Muscle layer of duodenum (tissue), 2 donors: ENCODE measurements at regions not wholly inside any gene's neighbourhood (a gene's known extent, or its start where the extent isn't known, plus 50 kb on each side); places are given as distances from the start of the nearest gene placed in this dataset.
"Not testable (repeated sequence)": the region's sequence is repeated elsewhere in the genome, so short reads cannot be mapped to it uniquely, and the experiment has no call there.

Experiments used
- H3K27ac ChIP-seq: one replicate; pipeline ENCODE4 v1.7.0; 2013; ENCODE audit warnings: mild to moderate bottlenecking, low read length
- H3K27me3 ChIP-seq: one replicate; pipeline ENCODE4 v1.7.0; 2013; ENCODE audit warnings: low read depth, mild to moderate bottlenecking, control low read depth, low read length
- H3K36me3 ChIP-seq, 2 donors: one replicate each; pipeline ENCODE4 v1.7.0; 2013; ENCODE audit warnings: low read length in 2 of 2, control low read depth in 1 of 2, mild to moderate bottlenecking in 1 of 2; ENCODE audit not compliant: insufficient read depth in 2 of 2, control insufficient read depth in 1 of 2
- H3K4me1 ChIP-seq, 2 donors: one replicate each; pipeline ENCODE4 v1.7.0; 2013; ENCODE audit warnings: low read length in 2 of 2, mild to moderate bottlenecking in 2 of 2, control low read depth in 1 of 2, moderate library complexity in 1 of 2; ENCODE audit not compliant: insufficient read depth in 2 of 2, control insufficient read depth in 1 of 2
- H3K4me3 ChIP-seq, 2 donors: one replicate each; pipeline ENCODE4 v1.7.0; 2013; ENCODE audit warnings: low read length in 2 of 2, low read depth in 1 of 2, mild to moderate bottlenecking in 1 of 2
- H3K9me3 ChIP-seq, 2 donors: one replicate each; pipeline ENCODE4 v1.7.0; 2013; ENCODE audit warnings: low read length in 2 of 2, control low read depth in 1 of 2, mild to moderate bottlenecking in 1 of 2; ENCODE audit not compliant: control insufficient read depth in 1 of 2
- donor health status: healthy.

DNA sequence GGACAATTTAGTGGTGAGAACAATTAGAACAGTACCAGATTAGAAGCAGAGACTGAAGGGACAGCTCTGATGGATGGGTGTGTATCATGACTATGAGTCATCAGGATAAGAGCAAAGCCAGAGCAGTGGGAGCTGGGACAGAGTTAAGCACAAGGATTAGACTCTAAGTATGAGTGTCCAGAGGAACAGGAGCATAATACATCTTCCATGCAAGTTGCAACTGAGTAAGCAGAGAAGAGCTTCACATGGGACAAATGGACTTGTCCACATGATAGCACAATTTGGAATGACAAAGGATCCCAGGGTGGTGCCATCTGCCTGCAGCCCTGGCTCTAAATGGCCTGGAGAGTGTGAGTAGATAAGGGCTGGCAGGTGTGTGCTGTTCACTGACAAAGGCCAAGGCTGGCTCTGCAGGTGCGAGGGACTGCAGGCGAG, 226.4 kb upstream of the CAND1 start:
- no peaks in the 10 kb centered on the region for H3K27me3 ChIP-seq
- H3K4me1 ChIP-seq = peaks cover 0 to 50% of the 10 kb centered on the region in 2 donors
- H3K27ac ChIP-seq = no peak overlapping the region
- no peaks in the 10 kb centered on the region for H3K36me3 ChIP-seq
- no peak overlapping the region for H3K4me3 ChIP-seq
- no peaks in the 10 kb centered on the region for H3K9me3 ChIP-seq

DNA sequence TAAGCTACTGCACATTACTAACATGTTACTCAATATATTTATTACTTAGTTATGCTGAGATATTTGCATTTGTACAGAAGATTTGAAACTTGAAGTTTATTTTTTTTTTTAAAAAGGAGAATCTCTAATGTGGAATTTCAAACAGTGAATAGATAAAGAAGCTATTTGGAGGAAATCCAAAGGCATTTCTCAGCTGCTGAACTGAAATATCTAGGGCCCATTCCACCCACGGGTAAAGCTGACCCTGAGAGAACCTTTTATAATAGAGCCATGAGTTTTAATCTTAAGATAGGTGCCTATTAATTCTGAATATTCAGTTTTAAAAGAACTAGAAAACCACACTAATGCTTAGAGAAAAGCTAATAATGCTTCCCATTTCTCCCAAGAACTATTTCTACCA, 225.4 kb upstream of the CAND1 start:
- H3K36me3 ChIP-seq = no peaks in the 10 kb centered on the region
- no peak overlapping the region for H3K27ac ChIP-seq
- peaks cover 0 to 50% of the 10 kb centered on the region in 2 donors for H3K4me1 ChIP-seq
- no peaks in the 10 kb centered on the region for H3K27me3 ChIP-seq
- no peak overlapping the region for H3K4me3 ChIP-seq
- H3K9me3 ChIP-seq = no peaks in the 10 kb centered on the region

DNA sequence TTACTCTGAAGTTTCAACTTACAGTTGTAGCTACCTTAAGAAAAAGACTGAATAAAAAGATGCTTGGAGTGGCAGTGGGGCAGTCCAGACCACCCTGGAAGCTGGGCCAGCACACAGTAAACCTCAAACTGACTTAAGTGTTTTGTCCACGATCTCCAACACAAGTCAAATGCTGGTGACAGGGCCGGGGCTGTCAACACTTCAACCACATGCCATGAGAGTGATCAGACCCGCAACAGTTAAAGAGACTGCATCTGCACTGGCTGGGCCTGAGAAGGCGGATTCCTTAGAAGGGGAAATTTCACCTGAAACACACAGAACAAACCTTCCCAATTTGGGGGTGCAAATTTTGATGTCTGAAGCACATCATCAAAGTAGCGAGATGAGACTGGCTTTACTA, 223.5 kb upstream of the CAND1 start:
- Histone ChIP-seq H3K27ac (no peak overlapping the region), H3K4me1 (peaks cover 0 to 41% of the 10 kb centered on the region in 2 donors), H3K4me3 (no peak overlapping the region), H3K27me3 (no peaks in the 10 kb centered on the region), H3K36me3 (no peaks in the 10 kb centered on the region), H3K9me3 (no peaks in the 10 kb centered on the region)

DNA sequence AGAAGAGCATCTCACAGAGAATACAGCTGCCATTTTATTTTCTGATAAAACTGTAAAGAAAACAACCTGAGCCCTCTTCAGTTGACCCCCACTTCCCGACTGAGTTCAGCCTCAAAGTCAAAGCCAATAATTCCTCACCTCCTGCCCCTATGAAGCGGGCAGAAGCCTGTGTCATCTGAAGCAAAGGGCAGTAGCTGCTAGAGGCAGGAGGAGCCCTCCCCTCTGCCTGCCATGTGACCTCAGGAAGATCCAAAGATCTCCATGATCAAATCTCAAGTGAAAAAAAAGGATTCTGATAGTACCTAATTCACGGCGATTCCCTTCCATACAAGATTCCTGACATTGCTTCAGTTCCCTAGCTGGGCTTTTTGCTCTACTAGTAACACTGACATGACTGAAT, 223.1 kb upstream of the CAND1 start:
- Histone ChIP-seq H3K36me3 (no peaks in the 10 kb centered on the region), H3K27me3 (no peaks in the 10 kb centered on the region), H3K9me3 (no peaks in the 10 kb centered on the region), H3K4me1 (peaks cover 0 to 41% of the 10 kb centered on the region in 2 donors), H3K27ac (no peak overlapping the region), H3K4me3 (no peak overlapping the region)

DNA sequence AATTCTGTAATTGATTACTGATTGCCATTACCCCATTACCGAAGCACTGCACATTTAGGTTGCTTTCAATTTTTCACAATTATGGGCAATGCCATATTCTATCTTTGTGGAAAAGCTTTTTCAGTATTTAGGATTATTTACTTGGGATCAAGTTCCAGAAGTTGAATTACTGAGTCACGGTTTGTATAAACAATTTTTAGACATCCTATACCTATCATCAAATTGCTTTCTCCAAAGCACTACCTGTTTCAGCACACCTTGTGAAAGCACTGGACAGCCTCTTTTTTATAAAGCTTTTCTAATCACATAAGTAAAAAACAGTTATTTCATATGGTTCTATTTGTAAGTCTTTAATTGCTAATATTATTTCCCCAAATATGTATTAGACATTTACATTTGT, 221.5 kb upstream of the CAND1 start:
- H3K27me3 ChIP-seq = no peaks in the 10 kb centered on the region
- H3K4me1 ChIP-seq = peaks cover 0 to 29% of the 10 kb centered on the region in 2 donors
- H3K4me3 ChIP-seq = no peak overlapping the region
- H3K9me3 ChIP-seq = no peaks in the 10 kb centered on the region
- no peak overlapping the region for H3K27ac ChIP-seq
- no peaks in the 10 kb centered on the region for H3K36me3 ChIP-seq

DNA sequence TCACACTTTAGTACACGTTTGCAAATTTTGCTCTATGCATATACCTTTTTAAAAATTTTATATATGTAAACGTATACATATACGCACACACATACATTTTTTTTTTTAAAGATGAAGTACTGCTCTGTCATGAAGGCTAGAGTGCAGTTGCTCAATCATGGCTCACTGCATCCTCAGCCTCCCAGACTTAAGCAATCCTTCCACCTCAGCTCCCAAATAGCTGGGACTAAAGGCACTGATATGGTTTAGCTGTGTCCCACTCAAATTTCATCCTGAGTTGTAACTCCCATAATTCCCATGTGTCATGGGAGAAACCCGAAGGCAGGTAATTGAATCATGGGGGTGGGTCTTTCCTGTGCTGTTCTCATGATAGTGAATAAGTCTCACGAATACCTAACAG, 220.8 kb upstream of the CAND1 start:
- no peaks in the 10 kb centered on the region for H3K9me3 ChIP-seq
- H3K4me1 ChIP-seq = peaks cover 0 to 22% of the 10 kb centered on the region in 2 donors
- no peaks in the 10 kb centered on the region for H3K27me3 ChIP-seq
- H3K27ac ChIP-seq = no peak overlapping the region
- no peaks in the 10 kb centered on the region for H3K36me3 ChIP-seq
- no peak overlapping the region for H3K4me3 ChIP-seq

DNA sequence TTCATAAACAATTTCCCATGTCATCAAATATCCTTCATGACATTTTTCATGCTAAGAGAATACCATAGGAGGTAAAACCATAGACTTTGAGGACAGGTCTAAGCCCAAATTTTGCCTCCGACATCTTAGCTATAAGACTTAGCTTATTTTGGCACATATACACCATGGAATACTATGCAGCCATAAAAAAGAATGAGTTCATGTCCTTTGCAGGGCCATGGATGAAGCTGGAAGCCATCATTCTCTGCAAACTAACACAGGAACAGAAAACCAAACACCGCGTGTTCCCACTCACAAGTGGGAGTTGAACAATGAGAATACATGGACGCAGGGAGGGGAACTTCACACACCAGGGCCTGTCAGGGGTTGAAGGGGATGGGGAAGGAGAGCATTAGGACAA, 220.0 kb upstream of the CAND1 start:
- not testable (repeated sequence) for H3K9me3 ChIP-seq, H3K36me3 ChIP-seq, H3K4me3 ChIP-seq, H3K27ac ChIP-seq, H3K27me3 ChIP-seq
- peaks cover 0 to 14% of the 10 kb centered on the region in 2 donors for H3K4me1 ChIP-seq

DNA sequence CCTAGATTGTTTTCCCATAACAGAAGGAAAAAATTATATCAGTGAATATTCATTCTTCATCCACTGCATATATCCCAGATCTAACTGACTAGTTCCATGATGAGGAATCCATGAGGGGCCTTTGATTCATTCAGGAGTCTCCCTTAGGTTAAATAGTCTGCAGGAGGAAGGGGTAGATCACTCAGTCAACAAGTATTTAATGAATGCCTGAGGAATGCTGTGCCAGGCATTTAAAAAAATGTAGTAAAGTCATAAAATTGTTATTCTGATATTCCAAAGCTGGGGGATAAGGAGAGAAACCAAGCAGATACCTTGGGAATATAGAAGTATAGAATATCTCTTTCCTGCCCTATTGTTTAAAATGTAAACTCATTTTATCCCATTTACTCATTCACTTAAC, 216.2 kb upstream of the CAND1 start:
- no peaks in the 10 kb centered on the region for H3K9me3 ChIP-seq
- no peaks in the 10 kb centered on the region for H3K27me3 ChIP-seq
- no peak overlapping the region for H3K4me3 ChIP-seq
- H3K36me3 ChIP-seq = no peaks in the 10 kb centered on the region
- H3K27ac ChIP-seq = no peak overlapping the region
- no peaks in the 10 kb centered on the region for H3K4me1 ChIP-seq

DNA sequence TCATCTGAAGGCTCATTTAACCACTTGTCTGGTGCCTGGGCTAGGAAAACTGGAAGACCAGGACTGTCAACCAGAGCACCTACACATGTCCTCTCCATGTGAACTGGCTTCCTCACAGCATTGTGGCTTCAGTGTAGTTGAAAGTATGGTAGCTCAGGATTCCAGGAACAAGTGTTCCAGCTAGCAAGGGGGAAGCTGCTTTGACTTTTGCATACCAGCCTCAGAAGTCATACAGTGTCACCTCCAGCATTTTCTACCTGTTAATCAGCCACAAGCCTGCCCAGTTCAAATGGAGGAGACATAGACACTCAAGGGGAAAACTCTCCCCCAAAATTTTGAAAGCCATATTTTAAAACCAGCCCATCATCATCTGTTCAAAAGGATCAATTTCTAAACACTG, 212.8 kb upstream of the CAND1 start:
- Histone ChIP-seq H3K36me3 (no peaks in the 10 kb centered on the region), H3K27me3 (no peaks in the 10 kb centered on the region)

DNA sequence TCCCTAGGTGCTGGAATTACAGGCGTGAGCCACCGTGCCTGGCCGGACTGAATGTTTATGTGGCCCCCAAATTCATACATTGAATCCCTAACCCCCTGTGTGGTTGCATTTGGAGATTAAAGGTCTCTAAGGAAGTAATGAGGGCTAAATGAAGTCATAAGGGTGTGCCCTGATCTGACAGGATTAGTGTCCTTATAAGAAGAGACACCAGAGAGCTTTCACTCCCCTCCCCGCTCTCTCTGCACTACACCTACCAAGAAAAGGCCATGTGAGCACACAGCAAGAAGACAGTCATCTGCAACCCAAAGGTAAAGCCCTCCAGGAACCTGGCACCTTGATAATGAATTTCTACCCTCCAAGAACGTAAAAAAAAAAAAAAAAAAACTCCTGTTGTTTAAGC, 212.1 kb upstream of the CAND1 start:
- H3K27ac ChIP-seq = no peak overlapping the region
- H3K9me3 ChIP-seq = no peaks in the 10 kb centered on the region
- no peak overlapping the region for H3K4me3 ChIP-seq
- H3K36me3 ChIP-seq = no peaks in the 10 kb centered on the region
- H3K4me1 ChIP-seq = no peaks in the 10 kb centered on the region
- no peaks in the 10 kb centered on the region for H3K27me3 ChIP-seq

More for the DNA sequence above, 212.8 kb upstream of the CAND1 start:
- no peak overlapping the region for H3K4me3 ChIP-seq
- no peaks in the 10 kb centered on the region for H3K9me3 ChIP-seq
- no peaks in the 10 kb centered on the region for H3K4me1 ChIP-seq
- H3K27ac ChIP-seq = no peak overlapping the region

DNA sequence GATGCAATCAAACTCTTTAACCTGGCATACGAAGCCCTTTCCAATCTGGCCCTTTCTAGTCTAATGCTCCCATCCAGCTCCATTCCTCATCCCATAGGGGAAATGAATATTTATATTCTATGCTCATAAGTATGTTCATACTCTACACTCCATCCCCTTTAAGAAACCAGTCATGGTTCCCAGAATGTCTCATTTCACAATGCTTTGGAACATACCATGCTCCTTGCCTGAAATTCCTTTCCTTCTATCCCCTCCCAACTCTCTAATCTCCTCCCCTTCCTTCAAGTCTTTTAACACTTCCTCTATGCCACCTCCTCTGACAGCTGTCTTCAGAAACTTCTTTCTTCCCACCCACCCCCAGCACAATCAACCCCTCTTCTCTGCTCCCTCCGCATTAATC, 207.0 kb upstream of the CAND1 start:
- H3K27me3 ChIP-seq = peaks cover 3% of the 10 kb centered on the region
- H3K4me3 ChIP-seq = no peak overlapping the region
- no peaks in the 10 kb centered on the region for H3K4me1 ChIP-seq
- no peaks in the 10 kb centered on the region for H3K9me3 ChIP-seq
- H3K36me3 ChIP-seq = no peaks in the 10 kb centered on the region
- no peak overlapping the region for H3K27ac ChIP-seq

DNA sequence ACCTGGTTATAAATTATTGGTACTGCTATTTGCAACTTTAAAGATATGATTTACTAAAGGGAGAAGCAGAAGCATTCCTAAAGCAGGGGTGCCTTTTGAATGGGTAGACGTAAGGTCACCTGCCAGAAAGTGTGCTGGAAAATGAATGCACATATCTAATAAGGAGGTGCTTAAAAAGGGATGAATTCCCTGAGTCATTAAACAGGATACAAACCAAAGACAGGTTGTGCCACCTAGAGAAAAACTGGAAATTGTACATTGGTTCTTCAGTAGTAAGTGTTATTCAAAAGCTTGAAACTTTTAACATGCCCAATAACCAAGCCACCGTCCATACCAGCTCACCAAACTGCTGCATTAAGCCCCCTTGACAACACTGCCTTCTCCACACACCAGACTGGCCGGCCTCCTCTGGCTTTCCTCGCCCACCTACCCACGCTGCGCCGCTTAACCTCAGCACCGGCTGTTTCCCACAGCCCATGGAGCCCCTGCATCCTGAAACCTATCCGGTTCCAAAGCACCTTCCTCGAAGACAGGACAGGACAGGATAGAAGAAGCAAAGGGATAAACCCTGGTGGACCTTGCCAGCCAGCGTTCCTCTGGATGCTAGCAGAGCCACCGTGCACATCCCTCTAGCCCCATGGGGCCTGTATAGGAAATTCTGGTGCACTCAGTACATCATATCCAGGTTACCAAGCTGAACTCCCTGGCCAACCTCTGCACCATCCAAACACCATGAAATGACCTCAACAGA, 201.5 kb upstream of the CAND1 start:
- Histone ChIP-seq H3K9me3 (no peaks in the 10 kb centered on the region), H3K27ac (no peak overlapping the region), H3K36me3 (no peaks in the 10 kb centered on the region), H3K27me3 (peaks cover 4% of the 10 kb centered on the region), H3K4me3 (peak overlapping the region; percentile 47 to 72), H3K4me1 (peaks cover 0 to 9% of the 10 kb centered on the region in 2 donors)
